ENCODE measurements at regions not wholly inside any gene's neighbourhood (a gene's known extent, or its start where the extent isn't known, plus 50 kb on each side); places are given as distances from the start of the nearest gene placed in this dataset.
"Not testable (repeated sequence)": the region's sequence is repeated elsewhere in the genome, so short reads cannot be mapped to it uniquely, and the experiment has no call there.

GRCh38 chr7:131830681-131831080 lies 274.3 kb upstream of the PODXL start:
- H3K36me3 ChIP-seq (ENCODE audit: insufficient read depth, low read length), result no peaks in the 10 kb centered on the region
- intact Hi-C loops (cut with micrococcal nuclease), result no loop called here
- H3K9me3 ChIP-seq (ENCODE audit: control insufficient read depth in 1 of 2, low read length in 2 of 2), result no peaks in the 10 kb centered on the region
- no peak for DNase-seq
- no peak overlapping the region for H3K4me3 ChIP-seq (ENCODE audit: low read length in 2 of 2)
- no peak overlapping the region for H3K27ac ChIP-seq (ENCODE audit: low read depth, low read length)
- Mint-ChIP-seq H3K9me3 (peaks cover 0 to 3% (median 0%) of the 10 kb centered on the region in 8 donors), H3K4me3 (no peak overlapping the region), H3K27ac (no peak overlapping the region), H3K36me3 (no peaks in the 10 kb centered on the region), H3K4me1 (no peaks in the 10 kb centered on the region), H3K27me3 (peaks cover 11 to 12% of the 10 kb centered on the region in 2 donors)
- ChIA-PET CTCF (ENCODE audit: partially characterized antibody) (no interaction called here), POLR2A (ENCODE audit: partially characterized antibody) (no interaction called here)
- no peaks in the 10 kb centered on the region for H3K4me1 ChIP-seq (ENCODE audit: insufficient read depth, low read length)
- peaks cover 4% of the 10 kb centered on the region for H3K27me3 ChIP-seq (ENCODE audit: insufficient read depth, low read length)

- no peak overlapping the region for H3K4me3 Mint-ChIP-seq
- Histone ChIP-seq H3K27ac (ENCODE audit: low read depth, low read length) (no peak overlapping the region), H3K4me3 (ENCODE audit: low read length in 2 of 2) (no peak overlapping the region), H3K36me3 (ENCODE audit: insufficient read depth, low read length) (no peaks in the 10 kb centered on the region), H3K4me1 (ENCODE audit: insufficient read depth, low read length) (no peaks in the 10 kb centered on the region), H3K9me3 (ENCODE audit: control insufficient read depth in 1 of 2, low read length in 2 of 2) (no peaks in the 10 kb centered on the region), H3K27me3 (ENCODE audit: insufficient read depth, low read length) (peaks cover 4% of the 10 kb centered on the region)
- no peak for DNase-seq
- ChIA-PET POLR2A (ENCODE audit: partially characterized antibody) (no interaction called here), CTCF (ENCODE audit: partially characterized antibody) (no interaction called here)
- no peak overlapping the region for H3K27ac Mint-ChIP-seq
- peaks cover 7 to 12% of the 10 kb centered on the region in 2 donors for H3K27me3 Mint-ChIP-seq
- H3K4me1 Mint-ChIP-seq, result no peaks in the 10 kb centered on the region
- intact Hi-C loops (cut with micrococcal nuclease), result no loop called here
- peaks cover 0 to 3% (median 0%) of the 10 kb centered on the region in 8 donors for H3K9me3 Mint-ChIP-seq
- H3K36me3 Mint-ChIP-seq, result no peaks in the 10 kb centered on the region
These were observed 273.6 kb upstream of the PODXL start for GRCh38 chr7:131829947-131830558.

- Mint-ChIP-seq H3K27me3 (peaks cover 5 to 12% of the 10 kb centered on the region in 2 donors), H3K4me3 (no peak overlapping the region), H3K27ac (no peak overlapping the region), H3K36me3 (no peaks in the 10 kb centered on the region), H3K4me1 (no peaks in the 10 kb centered on the region), H3K9me3 (peaks cover 0 to 5% (median under 1%) of the 10 kb centered on the region in 8 donors)
- POLR2A ChIA-PET (ENCODE audit: partially characterized antibody), result no interaction called here
- H3K4me3 ChIP-seq (ENCODE audit: low read length in 2 of 2), result no peak overlapping the region
- no peaks in the 10 kb centered on the region for H3K9me3 ChIP-seq (ENCODE audit: control insufficient read depth in 1 of 2, low read length in 2 of 2)
- CTCF ChIA-PET (ENCODE audit: partially characterized antibody), result no interaction called here
- no peak for DNase-seq
- intact Hi-C loops (cut with micrococcal nuclease), result no loop called here
- no peak overlapping the region for H3K27ac ChIP-seq (ENCODE audit: low read depth, low read length)
- H3K27me3 ChIP-seq (ENCODE audit: insufficient read depth, low read length), result no peaks in the 10 kb centered on the region
- H3K4me1 ChIP-seq (ENCODE audit: insufficient read depth, low read length), result no peaks in the 10 kb centered on the region
- H3K36me3 ChIP-seq (ENCODE audit: insufficient read depth, low read length), result no peaks in the 10 kb centered on the region
These were observed 271.0 kb upstream of the PODXL start for GRCh38 chr7:131827421-131827820.

GRCh38 chr7:131826960-131827359 lies 270.5 kb upstream of the PODXL start:
- intact Hi-C loops (cut with micrococcal nuclease), result no loop called here
- Mint-ChIP-seq H3K4me3 (no peak overlapping the region), H3K4me1 (no peaks in the 10 kb centered on the region), H3K36me3 (no peaks in the 10 kb centered on the region), H3K27ac (no peak overlapping the region), H3K9me3 (peaks cover 0 to 5% (median under 1%) of the 10 kb centered on the region in 8 donors), H3K27me3 (peaks cover 5 to 12% of the 10 kb centered on the region in 2 donors)
- DNase-seq, result no peak
- Histone ChIP-seq H3K9me3 (ENCODE audit: control insufficient read depth in 1 of 2, low read length in 2 of 2) (no peaks in the 10 kb centered on the region), H3K4me1 (ENCODE audit: insufficient read depth, low read length) (no peaks in the 10 kb centered on the region), H3K27me3 (ENCODE audit: insufficient read depth, low read length) (no peaks in the 10 kb centered on the region), H3K4me3 (ENCODE audit: low read length in 2 of 2) (no peak overlapping the region), H3K27ac (ENCODE audit: low read depth, low read length) (no peak overlapping the region), H3K36me3 (ENCODE audit: insufficient read depth, low read length) (no peaks in the 10 kb centered on the region)
- ChIA-PET POLR2A (ENCODE audit: partially characterized antibody) (no interaction called here), CTCF (ENCODE audit: partially characterized antibody) (no interaction called here)

- H3K36me3 Mint-ChIP-seq; H3K27ac ChIP-seq (ENCODE audit: low read depth, low read length); intact Hi-C loops (cut with micrococcal nuclease); H3K9me3 ChIP-seq (ENCODE audit: control insufficient read depth in 1 of 2, low read length in 2 of 2); H3K4me3 ChIP-seq (ENCODE audit: low read length in 2 of 2); POLR2A ChIA-PET (ENCODE audit: partially characterized antibody); H3K9me3 Mint-ChIP-seq; H3K27me3 ChIP-seq (ENCODE audit: insufficient read depth, low read length); H3K4me1 ChIP-seq (ENCODE audit: insufficient read depth, low read length); H3K4me1 Mint-ChIP-seq; H3K27ac Mint-ChIP-seq; H3K4me3 Mint-ChIP-seq; H3K36me3 ChIP-seq (ENCODE audit: insufficient read depth, low read length); H3K27me3 Mint-ChIP-seq; DNase-seq; CTCF ChIA-PET (ENCODE audit: partially characterized antibody): not testable (repeated sequence)
These were observed 267.6 kb upstream of the PODXL start for GRCh38 chr7:131823961-131824440.

GRCh38 chr7:131819891-131820290 lies 263.5 kb upstream of the PODXL start:
- no peak overlapping the region for H3K27ac ChIP-seq (ENCODE audit: low read depth, low read length)
- DNase-seq, result no peak
- Mint-ChIP-seq H3K4me1 (no peaks in the 10 kb centered on the region), H3K36me3 (no peaks in the 10 kb centered on the region), H3K27me3 (peaks cover 0 to 1% of the 10 kb centered on the region in 2 donors), H3K4me3 (peak overlapping the region in 1 of 8 donors; percentile 16), H3K9me3 (peaks cover 0 to 3% (median 0%) of the 10 kb centered on the region in 8 donors), H3K27ac (no peak overlapping the region)
- ChIA-PET POLR2A (ENCODE audit: partially characterized antibody) (no interaction called here), CTCF (ENCODE audit: partially characterized antibody) (no interaction called here)
- no peaks in the 10 kb centered on the region for H3K27me3 ChIP-seq (ENCODE audit: insufficient read depth, low read length)
- H3K9me3 ChIP-seq (ENCODE audit: control insufficient read depth in 1 of 2, low read length in 2 of 2), result no peaks in the 10 kb centered on the region
- H3K36me3 ChIP-seq (ENCODE audit: insufficient read depth, low read length), result no peaks in the 10 kb centered on the region
- H3K4me1 ChIP-seq (ENCODE audit: insufficient read depth, low read length), result no peaks in the 10 kb centered on the region
- intact Hi-C loops (cut with micrococcal nuclease), result no loop called here
- no peak overlapping the region for H3K4me3 ChIP-seq (ENCODE audit: low read length in 2 of 2)

GRCh38 chr7:131816391-131817007 lies 260.1 kb upstream of the PODXL start:
- H3K4me1 Mint-ChIP-seq, result no peaks in the 10 kb centered on the region
- intact Hi-C loops (cut with micrococcal nuclease), result no loop called here
- H3K27me3 ChIP-seq (ENCODE audit: insufficient read depth, low read length), result no peaks in the 10 kb centered on the region
- no peaks in the 10 kb centered on the region for H3K9me3 ChIP-seq (ENCODE audit: control insufficient read depth in 1 of 2, low read length in 2 of 2)
- H3K9me3 Mint-ChIP-seq, result no peaks in the 10 kb centered on the region
- peaks cover 1 to 4% of the 10 kb centered on the region in 2 donors for H3K27me3 Mint-ChIP-seq
- no peak for DNase-seq
- H3K4me3 ChIP-seq (ENCODE audit: low read length in 2 of 2), result no peak overlapping the region
- no peaks in the 10 kb centered on the region for H3K36me3 ChIP-seq (ENCODE audit: insufficient read depth, low read length)
- H3K27ac Mint-ChIP-seq, result no peak overlapping the region
- H3K4me1 ChIP-seq (ENCODE audit: insufficient read depth, low read length), result no peaks in the 10 kb centered on the region
- H3K4me3 Mint-ChIP-seq, result no peak overlapping the region
- CTCF ChIA-PET (ENCODE audit: partially characterized antibody), result no interaction called here
- H3K27ac ChIP-seq (ENCODE audit: low read depth, low read length), result no peak overlapping the region
- POLR2A ChIA-PET (ENCODE audit: partially characterized antibody), result no interaction called here
- H3K36me3 Mint-ChIP-seq, result no peaks in the 10 kb centered on the region

Measured in CD4-positive, alpha-beta memory T cell (primary cell).